Fibroblast of villous mesenchyme (primary cell): ENCODE measurements at regions not wholly inside any gene's neighbourhood (a gene's known extent, or its start where the extent isn't known, plus 50 kb on each side); places are given as distances from the start of the nearest gene placed in this dataset.

Experiments
- DNase-seq: peaks from one replicate; pipeline ENCODE4 v3.0.0-alpha.2; 2010; ENCODE audit warnings: low read depth
- H3K4me3 ChIP-seq: 2 replicates; pipeline ENCODE4 v1.5.1; 2011; ENCODE audit warnings: low read depth, mild to moderate bottlenecking, low read length
- CTCF ChIP-seq: IDR thresholded peaks from 2 replicates; pipeline ENCODE4 v1.5.1; 2012; ENCODE audit warnings: low read depth, mild to moderate bottlenecking, low read length; ENCODE audit not compliant: insufficient read depth

- no peak overlapping the region for H3K4me3 ChIP-seq
- DNase-seq = no peak
- no peak for TF ChIP-seq CTCF
Observed at GRCh38 chr11:70764356-70764905, 366.1 kb downstream of the CTTN start.

GRCh38 chr11:70766901-70767300, 368.6 kb downstream of the CTTN start:
- no peak for DNase-seq
- no peak for TF ChIP-seq CTCF
- no peak overlapping the region for H3K4me3 ChIP-seq

GRCh38 chr11:70768346-70769095, 370.2 kb downstream of the CTTN start:
- no peak for DNase-seq
- no peak overlapping the region for H3K4me3 ChIP-seq
- TF ChIP-seq CTCF = no peak

- DNase-seq = no peak
- no peak for TF ChIP-seq CTCF
- H3K4me3 ChIP-seq = no peak overlapping the region
Observed at GRCh38 chr11:70769106-70769505, 370.8 kb downstream of the CTTN start.

- TF ChIP-seq CTCF = no peak
- DNase-seq = no peak
- H3K4me3 ChIP-seq = no peak overlapping the region
Observed at GRCh38 chr11:70769521-70769920, 371.2 kb downstream of the CTTN start.

- TF ChIP-seq CTCF = no peak
- no peak for DNase-seq
- H3K4me3 ChIP-seq = no peak overlapping the region
Observed at GRCh38 chr11:70771099-70771885, 373.0 kb downstream of the CTTN start.
